GM21528 (cell line): ENCODE measurements at regions not wholly inside any gene's neighbourhood (a gene's known extent, or its start where the extent isn't known, plus 50 kb on each side); places are given as distances from the start of the nearest gene placed in this dataset.
"Not testable (repeated sequence)": the region's sequence is repeated elsewhere in the genome, so short reads cannot be mapped to it uniquely, and the experiment has no call there.

Experiments
- ATAC-seq: cut with Tn5 transposase; IDR thresholded peaks from one replicate; pipeline ENCODE4 v1.9.1; 2021; ENCODE audit warnings: mild to moderate bottlenecking, moderate library complexity; ENCODE audit not compliant: unreplicated experiment, low FRiP score

DNA sequence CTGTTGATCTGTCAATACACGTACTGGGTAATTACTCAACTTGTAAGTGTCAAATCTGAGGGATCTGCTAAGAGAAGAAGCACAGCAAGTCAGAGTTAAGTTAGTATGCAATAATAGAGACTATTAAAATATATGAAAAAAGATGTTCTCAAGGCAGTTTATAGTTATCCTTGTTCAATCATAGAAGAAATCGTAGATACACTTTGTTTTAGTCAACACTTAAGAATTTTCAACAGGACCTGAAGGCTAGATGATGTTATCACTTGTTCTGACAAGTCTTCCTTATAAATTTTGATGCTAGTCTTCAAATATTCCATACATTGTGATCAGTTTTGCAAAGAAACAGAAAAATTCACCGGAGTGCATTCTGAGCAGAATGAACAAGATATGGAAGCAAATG is 91.1 kb upstream of the KCNQ5 start:
- ATAC-seq, result no peak

DNA sequence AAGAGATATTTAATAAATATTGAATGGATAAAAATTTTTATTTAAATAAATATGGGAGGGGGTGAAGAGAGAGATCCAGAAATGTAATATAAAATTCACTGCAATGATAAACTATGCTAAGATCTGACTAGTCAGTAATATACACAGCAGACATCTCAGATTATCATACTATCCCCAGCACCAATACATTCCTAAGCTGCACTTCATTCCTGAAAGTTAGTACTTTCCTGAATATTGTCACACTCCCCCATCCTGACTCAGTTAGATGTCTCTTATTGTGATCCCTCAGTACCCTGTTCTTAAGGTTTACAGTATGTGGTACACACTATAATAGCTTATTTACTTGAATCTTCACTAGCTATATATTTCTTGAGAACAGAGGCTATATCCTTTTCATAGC is 88.3 kb upstream of the KCNQ5 start:
- ATAC-seq, result no peak

- ATAC-seq, result no peak
Measured at GRCh38 chr6:72534236-72534635, 87.6 kb upstream of the KCNQ5 start.

- no peak for ATAC-seq
Measured at GRCh38 chr6:72535124-72535523, 86.7 kb upstream of the KCNQ5 start.

GRCh38 chr6:72547020-72547419 is 74.8 kb upstream of the KCNQ5 start:
- ATAC-seq, result no peak

DNA sequence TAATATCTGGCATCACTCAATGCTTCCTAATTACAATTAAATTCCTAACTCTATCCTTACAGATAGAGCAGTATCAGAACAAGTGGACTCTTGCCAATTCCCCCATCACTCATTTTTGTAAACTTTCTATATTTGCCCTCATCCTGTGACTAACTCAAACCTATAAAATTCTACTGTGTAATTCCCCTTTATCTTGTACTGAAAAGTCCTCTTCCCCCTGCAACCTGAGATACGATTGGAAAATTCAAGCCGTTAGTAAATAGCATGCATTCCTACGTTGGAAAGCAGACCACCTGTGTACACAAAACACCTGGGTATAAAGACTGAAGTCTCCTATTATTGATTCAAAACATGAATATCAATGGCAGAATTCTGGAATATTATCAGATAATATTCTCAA is 70.4 kb upstream of the KCNQ5 start:
- no peak for ATAC-seq

DNA sequence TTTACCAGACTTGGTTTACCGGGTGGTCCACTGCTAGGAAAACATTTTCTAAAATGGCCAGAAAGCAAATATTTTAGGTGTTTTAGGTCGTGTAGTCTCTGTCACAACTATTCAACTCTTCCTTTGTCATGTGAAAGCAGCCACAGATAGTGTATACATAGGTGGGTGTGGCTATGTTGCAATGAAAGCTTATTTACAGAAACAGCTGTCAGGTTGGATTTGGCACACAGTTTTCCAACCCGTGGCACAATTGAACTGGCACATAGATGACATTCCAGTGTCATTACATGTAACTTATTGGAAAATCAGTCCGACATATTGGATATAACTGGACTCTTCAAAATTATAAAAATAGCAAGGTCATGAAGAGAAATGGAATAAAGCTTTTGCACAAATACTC is 68.9 kb upstream of the KCNQ5 start:
- ATAC-seq, result no peak

- ATAC-seq, result no peak
Measured at GRCh38 chr6:72553531-72554511, 68.0 kb upstream of the KCNQ5 start.

- ATAC-seq, result no peak
Measured at GRCh38 chr6:72554761-72555221, 67.1 kb upstream of the KCNQ5 start.

DNA sequence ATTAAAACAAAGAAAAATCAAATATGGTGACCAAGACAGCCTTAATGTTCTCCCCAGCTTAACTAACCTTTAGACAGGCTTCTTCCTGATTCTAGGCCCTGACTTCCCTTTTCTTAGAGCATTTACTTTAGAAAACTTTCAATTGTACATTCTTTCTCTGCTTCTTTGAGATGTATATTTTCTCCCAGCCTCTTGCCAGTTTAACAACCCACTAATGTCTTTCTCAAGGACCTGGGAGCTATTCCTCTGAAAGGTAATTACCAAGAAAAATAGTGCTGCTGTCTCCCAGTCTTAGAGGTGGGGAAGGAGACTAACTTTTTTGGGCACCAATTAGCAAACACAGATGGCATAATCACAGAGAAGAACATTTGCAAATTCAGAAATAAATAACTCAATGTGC is 62.8 kb upstream of the KCNQ5 start:
- no peak for ATAC-seq

GRCh38 chr6:72559555-72559954 is 62.3 kb upstream of the KCNQ5 start:
- ATAC-seq, result no peak

- no peak for ATAC-seq
Measured at GRCh38 chr6:72560721-72561593, 60.9 kb upstream of the KCNQ5 start.

GRCh38 chr6:72561629-72562028 is 60.2 kb upstream of the KCNQ5 start:
- no peak for ATAC-seq

DNA sequence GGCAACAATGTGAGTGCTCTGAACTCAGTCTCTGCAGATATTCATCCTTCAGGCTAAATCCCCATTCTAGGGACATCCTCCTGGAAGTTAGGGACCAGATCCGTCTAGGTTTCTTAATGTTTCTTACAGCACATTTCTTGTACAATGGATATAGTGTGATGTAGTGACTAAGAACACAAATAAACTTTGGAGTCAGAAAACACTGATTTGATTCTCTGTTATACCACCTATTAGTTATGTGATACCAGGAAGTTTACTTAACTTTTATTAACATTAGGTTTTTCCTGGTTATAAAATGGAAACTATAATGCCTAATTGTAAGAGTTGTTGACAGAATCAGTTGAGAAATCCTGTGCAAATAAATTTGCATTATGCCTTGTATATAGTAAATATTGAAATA is 57.6 kb upstream of the KCNQ5 start:
- ATAC-seq, result no peak

DNA sequence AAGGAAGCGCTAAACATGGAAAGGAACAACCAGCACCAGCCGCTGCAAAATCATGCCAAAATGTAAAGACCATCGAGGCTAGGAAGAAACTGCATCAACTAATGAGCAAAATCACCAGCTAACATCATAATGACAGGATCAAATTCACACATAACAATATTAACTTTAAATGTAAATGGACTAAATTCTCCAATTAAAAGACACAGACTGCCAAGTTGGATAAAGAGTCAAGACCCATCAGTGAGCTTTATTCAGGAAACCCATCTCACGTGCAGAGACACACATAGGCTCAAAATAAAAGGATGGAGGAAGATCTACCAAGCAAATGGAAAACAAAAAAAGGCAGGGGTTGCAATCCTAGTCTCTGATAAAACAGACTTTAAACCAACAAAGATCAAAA is 49.9 kb upstream of the KCNQ5 start:
- ATAC-seq, result not testable (repeated sequence)
